Endothelial cell of umbilical vein (primary cell): ENCODE measurements at regions not wholly inside any gene's neighbourhood (a gene's known extent, or its start where the extent isn't known, plus 50 kb on each side); places are given as distances from the start of the nearest gene placed in this dataset.

ENCODE experiments used
- EZH2 ChIP-seq: IDR thresholded peaks from 2 replicates; pipeline ENCODE4 v1.6.1; 2012; ENCODE audit warnings: borderline replicate concordance, low read depth, mild to moderate bottlenecking, moderate library complexity, low read length, inconsistent platforms; ENCODE audit not compliant: severe bottlenecking
- FOS ChIP-seq: IDR thresholded peaks from 2 replicates; pipeline ENCODE4 v1.6.1; 2011; ENCODE audit warnings: mild to moderate bottlenecking, low read length, moderate library complexity, borderline replicate concordance; ENCODE audit not compliant: insufficient read depth
- GATA2 ChIP-seq: IDR thresholded peaks from 2 replicates; pipeline ENCODE4 v1.7.0; 2011; ENCODE audit warnings: low read depth, mild to moderate bottlenecking, moderate library complexity, mixed read lengths, low read length; ENCODE audit not compliant: insufficient read length, insufficient read depth
- JUN ChIP-seq: IDR thresholded peaks from 2 replicates; pipeline ENCODE4 v1.6.1; 2011; ENCODE audit warnings: borderline replicate concordance, low read depth; ENCODE audit not compliant: insufficient read length, insufficient read depth
- MYC ChIP-seq: IDR thresholded peaks from one replicate; pipeline ENCODE4 v1.6.1; 2011; ENCODE audit warnings: mild to moderate bottlenecking, low read depth, low read length
- POLR2A ChIP-seq: IDR thresholded peaks from 2 replicates; pipeline ENCODE4 v1.6.1; 2012; ENCODE audit warnings: low read depth, mild to moderate bottlenecking, control low read depth, low read length
- POLR2AphosphoS5 ChIP-seq: IDR thresholded peaks from 2 replicates; pipeline ENCODE4 v1.6.1; 2012; ENCODE audit warnings: low read depth, mild to moderate bottlenecking, control low read depth, low read length, moderate library complexity; ENCODE audit not compliant: insufficient read depth
- TF ChIP-seq, protein P1 (sequence below), 2 donors: IDR thresholded peaks; 1 replicate in 1 of 2; 2 replicates in 1 of 2; pipeline ENCODE4 v1.5.1; 2011; ENCODE audit warnings: low read length in 2 of 2, mild to moderate bottlenecking in 2 of 2, moderate library complexity in 2 of 2, control low read depth in 1 of 2, inconsistent platforms in 1 of 2, low read depth in 1 of 2; ENCODE audit not compliant: insufficient read depth in 1 of 2; ENCODE audit errors: extremely low read depth in 1 of 2
- TF ChIP-seq, protein P2 (sequence below): IDR thresholded peaks from 2 replicates; pipeline ENCODE4 v1.6.1; 2011; ENCODE audit not compliant: insufficient read depth, insufficient read length

DNA sequence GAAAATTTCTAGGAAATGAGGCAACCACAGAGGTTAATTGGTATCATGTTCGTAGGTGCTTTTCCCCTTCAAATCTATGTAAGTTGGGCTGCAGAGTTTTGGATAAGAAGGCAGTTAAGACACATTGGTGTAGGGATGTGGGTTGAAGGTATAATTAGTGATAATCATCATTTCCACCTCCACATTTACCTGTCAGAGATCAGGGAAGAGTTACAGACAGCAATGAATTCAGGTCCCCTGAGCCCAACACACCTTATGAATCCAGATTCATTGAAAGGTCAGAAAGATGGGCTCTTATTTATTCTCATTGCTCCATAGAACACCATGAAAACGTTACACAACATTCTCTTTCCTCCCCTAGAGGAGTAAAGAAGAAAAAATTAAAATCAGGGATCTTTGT is 308.7 kb downstream of the C11orf87 start:
- no peak for TF ChIP-seq POLR2A
- TF ChIP-seq, protein P1, sequence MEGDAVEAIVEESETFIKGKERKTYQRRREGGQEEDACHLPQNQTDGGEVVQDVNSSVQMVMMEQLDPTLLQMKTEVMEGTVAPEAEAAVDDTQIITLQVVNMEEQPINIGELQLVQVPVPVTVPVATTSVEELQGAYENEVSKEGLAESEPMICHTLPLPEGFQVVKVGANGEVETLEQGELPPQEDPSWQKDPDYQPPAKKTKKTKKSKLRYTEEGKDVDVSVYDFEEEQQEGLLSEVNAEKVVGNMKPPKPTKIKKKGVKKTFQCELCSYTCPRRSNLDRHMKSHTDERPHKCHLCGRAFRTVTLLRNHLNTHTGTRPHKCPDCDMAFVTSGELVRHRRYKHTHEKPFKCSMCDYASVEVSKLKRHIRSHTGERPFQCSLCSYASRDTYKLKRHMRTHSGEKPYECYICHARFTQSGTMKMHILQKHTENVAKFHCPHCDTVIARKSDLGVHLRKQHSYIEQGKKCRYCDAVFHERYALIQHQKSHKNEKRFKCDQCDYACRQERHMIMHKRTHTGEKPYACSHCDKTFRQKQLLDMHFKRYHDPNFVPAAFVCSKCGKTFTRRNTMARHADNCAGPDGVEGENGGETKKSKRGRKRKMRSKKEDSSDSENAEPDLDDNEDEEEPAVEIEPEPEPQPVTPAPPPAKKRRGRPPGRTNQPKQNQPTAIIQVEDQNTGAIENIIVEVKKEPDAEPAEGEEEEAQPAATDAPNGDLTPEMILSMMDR (IDR thresholded peaks at IDR 0.05; ENCODE audit: extremely low read depth in 1 of 2, insufficient read depth in 1 of 2, low read depth in 1 of 2, low read length in 2 of 2), result no peak
- TF ChIP-seq, protein P2, sequence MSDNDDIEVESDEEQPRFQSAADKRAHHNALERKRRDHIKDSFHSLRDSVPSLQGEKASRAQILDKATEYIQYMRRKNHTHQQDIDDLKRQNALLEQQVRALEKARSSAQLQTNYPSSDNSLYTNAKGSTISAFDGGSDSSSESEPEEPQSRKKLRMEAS, result no peak
- TF ChIP-seq JUN, result no peak
- TF ChIP-seq MYC, result no peak
- no peak for TF ChIP-seq EZH2
- no peak for TF ChIP-seq POLR2AphosphoS5
- TF ChIP-seq GATA2, result no peak
- no peak for TF ChIP-seq FOS
